HG03460 (cell line): ENCODE measurements at regions not wholly inside any gene's neighbourhood (a gene's known extent, or its start where the extent isn't known, plus 50 kb on each side); places are given as distances from the start of the nearest gene placed in this dataset.
A peak's percentile ranks its signal among the peaks of the same experiment; 100 is the strongest.

Source experiments
- ATAC-seq: cut with Tn5 transposase; IDR thresholded peaks from one replicate; pipeline ENCODE4 v1.9.1; 2021; ENCODE audit not compliant: unreplicated experiment

- no peak for ATAC-seq
Observed at GRCh38 chr15:25982736-25983135, 119.6 kb upstream of the ATP10A start.

GRCh38 chr15:25981114-25981513 is 118.0 kb upstream of the ATP10A start:
- no peak for ATAC-seq

DNA sequence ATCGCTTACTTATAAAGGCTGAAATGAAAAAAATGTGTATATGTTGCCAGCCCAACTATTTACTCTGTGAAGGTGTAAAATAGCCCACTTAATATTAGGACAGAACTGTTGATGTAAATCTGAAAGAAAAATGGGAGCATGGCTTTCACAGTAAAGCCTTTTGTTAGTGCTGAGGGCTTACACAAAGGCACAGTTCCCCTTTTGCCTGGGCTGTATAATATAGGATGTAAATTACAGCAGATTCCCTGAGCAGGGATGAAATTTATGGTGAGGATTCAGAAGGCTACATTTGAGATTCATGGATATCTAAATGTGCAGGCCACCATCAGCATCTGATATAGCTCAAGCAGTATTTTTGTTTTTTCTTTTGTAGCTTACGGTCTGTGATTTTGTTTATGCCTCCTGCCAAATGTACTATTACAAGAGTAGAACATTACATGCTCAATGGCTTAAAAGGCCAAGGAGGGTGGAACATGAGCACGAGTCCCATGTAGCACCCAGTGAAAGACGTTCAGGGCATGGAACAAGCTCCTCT is 109.1 kb upstream of the ATP10A start:
- no peak for ATAC-seq

- ATAC-seq, result no peak
Observed at GRCh38 chr15:25971053-25971452, 107.9 kb upstream of the ATP10A start.

- no peak for ATAC-seq
Observed at GRCh38 chr15:25969886-25970285, 106.8 kb upstream of the ATP10A start.

- no peak for ATAC-seq
Observed at GRCh38 chr15:25967116-25967515, 104.0 kb upstream of the ATP10A start.

DNA sequence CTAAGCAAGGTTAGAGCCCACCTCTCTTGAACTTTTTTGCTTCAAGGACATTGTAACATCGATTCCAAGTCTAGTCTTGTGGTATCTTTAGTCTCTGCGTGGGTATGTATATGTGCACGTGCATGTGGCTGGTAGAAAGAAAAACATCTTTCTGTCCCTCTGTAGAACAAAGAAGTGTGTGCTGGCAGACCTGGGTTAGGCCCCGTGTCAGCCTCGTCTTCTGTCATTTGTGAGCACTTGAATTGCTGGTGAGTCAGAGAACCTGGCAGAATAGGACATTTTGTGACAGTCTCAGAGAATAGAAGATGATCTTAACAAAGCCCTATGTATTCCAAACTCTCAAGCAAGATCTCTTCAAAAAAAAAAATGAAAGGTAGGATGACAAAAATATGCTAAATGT is 102.2 kb upstream of the ATP10A start:
- no peak for ATAC-seq

- no peak for ATAC-seq
Observed at GRCh38 chr15:25960273-25960672, 97.1 kb upstream of the ATP10A start.

GRCh38 chr15:25959100-25959499 is 96.0 kb upstream of the ATP10A start:
- ATAC-seq, result no peak

GRCh38 chr15:25955628-25956027 is 92.5 kb upstream of the ATP10A start:
- ATAC-seq, result no peak

DNA sequence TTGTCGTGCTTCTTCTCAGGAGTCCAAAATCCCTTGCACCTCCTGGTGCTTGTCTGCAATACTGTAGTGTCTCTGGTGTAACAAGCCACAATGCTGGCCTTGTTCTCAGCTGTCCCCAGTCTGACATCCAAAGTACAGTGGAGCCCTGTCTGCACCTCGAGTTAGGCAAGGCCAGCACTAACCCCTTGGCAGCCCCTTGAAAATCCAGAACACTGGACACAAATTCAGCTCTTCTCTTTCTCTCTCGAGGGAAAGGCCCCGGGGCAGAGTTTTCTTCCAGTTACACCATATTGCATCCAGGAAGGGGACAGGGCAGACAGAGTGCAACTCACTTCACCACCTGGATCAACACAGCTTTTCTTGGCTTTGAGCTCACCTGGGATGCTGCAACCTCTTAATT is 91.3 kb upstream of the ATP10A start:
- ATAC-seq, result no peak

GRCh38 chr15:25950014-25950413 is 86.9 kb upstream of the ATP10A start:
- no peak for ATAC-seq

DNA sequence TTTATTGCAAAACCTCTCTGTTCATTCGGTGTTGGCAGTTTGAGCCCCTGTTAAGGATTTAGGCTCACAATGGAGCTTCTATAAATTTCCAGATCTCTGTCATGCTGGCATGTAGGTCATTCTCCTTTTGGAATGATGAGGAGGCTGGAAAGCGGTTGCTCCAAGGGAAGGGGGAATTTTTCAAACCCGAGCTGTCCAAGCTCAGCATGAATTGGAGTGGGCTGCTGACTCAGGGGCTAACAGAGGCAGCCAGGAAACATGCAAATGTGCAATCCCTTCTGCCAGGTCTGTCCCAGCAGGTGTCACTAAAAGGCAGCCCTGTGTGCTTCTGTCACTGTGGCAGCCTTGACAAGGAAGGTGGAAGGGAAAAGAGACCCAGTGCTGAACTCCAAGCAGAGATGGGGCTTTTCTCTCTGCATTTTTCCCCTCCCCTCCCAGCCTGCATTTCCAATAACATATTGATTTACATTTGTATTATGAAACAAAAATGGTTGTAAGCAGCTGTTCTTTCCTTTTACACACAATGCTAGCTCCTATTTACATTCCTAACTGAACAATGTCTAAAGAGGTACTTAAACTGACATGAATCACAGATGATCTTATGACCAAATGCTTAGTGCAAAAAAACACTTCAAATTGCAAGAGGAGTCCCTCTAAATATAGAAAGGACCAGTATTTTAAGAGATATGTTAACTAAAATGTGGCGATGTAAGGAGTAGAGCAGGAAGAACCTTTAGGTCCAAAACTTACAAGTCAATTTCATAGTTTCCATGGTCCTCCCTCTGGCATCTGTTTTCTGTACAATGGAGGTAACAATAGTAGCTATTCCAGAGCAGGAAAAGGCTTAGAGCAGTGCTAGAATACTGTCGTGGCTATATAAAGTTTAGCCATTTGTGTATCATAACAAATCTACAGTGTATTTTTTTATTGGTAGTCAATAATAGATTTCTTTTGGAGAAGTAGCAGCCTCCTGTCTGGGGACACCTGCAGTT is 84.5 kb upstream of the ATP10A start:
- ATAC-seq, result no peak

DNA sequence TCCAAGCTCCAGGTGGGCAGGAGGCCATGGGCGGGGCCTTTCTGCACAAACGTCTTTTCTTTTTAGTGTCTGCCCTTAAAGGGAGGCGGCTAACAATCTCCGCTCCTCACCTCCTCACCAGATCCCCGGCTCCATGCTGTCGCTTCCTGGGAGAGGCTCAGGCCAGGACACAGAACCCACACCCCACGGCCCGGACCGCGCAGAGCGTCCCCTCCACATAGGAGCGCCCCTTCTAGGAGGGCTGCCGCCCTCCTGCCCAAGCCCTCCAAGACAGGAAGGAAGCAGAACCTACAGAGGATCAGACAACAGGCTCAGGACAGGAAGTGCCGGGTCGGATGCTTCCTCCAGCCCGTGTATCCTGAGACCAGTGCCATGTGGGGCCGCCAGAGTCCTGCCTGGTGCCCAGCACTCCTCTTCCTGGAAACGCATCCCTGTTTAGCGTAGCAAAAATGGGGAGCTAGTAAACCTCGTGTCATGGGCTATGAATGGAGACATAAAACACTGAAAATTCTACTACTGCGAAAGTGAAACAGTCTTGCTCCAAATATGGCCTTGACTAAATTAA is 83.2 kb upstream of the ATP10A start:
- no peak for ATAC-seq

DNA sequence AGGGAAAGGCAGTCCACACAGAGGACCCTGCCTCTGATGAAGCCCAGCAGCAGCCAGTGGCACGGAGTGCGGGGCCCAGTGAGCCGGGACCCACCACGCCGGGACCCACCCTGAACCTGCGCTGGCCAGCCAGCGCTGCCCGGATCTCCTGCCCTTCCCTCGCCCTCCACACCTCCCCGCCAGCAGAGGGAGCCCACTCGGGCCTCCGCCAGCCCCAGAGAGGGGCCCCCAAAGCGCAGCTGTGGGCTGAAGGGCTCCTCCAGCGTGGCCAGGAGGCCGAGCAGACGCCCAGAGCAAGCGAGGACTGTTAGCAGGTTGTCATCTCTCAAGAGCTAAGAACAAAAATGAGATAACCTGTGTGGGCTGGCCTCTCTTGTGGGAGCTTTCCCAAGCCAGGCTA is 81.3 kb upstream of the ATP10A start:
- ATAC-seq, result no peak

DNA sequence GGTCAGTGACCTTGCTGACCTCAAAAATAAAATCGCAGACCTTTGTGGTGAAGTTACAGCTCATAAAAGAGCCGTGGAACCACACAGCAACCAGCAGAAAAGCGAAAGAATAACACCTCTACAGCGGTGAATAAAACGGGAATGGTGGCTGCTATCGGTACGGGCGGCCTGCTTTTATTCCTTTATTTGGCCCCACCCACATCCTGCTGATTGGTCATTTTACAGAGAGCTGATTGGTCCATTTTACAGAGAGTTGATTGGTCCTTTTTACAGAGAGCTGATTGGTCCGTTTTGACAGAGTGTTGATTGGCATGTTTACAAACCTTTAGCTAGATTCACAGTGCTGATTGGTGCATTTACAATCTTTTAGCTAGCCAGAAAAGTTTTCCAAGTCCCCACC is 80.7 kb upstream of the ATP10A start:
- no peak for ATAC-seq

GRCh38 chr15:25939122-25939521 is 76.0 kb upstream of the ATP10A start:
- peak; percentile 94 for ATAC-seq

DNA sequence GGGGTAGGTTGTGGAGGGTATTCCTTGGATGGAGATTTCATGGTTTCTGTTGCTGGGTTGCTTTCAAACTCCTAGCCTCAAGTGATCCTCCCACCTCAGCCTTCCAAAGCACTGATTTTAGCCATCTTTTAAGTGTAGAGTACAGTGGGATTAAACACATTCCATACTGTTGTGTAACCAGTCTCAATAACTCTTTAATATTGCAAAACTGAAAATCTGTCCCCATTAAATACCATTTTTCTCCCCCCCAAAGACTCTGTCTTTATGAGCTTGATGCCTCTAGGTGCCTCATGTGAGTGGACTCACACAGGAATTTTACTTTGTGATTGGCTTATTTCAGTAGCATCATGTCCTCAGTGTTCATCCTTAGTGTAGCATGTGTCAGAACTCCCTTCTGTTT is 74.7 kb upstream of the ATP10A start:
- ATAC-seq, result no peak

DNA sequence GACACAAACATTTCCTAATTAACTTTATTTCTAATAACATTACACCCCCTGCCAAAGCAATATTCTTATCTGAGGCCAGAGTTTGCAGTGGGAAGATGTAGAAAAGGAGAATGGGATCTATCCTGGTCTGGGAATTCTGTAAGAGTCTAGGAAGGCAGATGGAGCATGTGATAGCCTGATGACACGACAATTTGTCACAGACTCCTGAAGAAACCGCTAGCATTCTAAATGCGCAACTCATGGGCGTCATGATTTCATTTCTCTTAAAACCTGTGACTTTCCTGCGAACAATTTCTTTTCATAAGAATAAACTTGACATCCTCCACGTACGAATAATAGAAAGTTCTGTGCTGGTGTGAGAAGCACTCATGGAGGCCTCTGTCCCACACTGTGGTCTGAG is 72.9 kb upstream of the ATP10A start:
- no peak for ATAC-seq

DNA sequence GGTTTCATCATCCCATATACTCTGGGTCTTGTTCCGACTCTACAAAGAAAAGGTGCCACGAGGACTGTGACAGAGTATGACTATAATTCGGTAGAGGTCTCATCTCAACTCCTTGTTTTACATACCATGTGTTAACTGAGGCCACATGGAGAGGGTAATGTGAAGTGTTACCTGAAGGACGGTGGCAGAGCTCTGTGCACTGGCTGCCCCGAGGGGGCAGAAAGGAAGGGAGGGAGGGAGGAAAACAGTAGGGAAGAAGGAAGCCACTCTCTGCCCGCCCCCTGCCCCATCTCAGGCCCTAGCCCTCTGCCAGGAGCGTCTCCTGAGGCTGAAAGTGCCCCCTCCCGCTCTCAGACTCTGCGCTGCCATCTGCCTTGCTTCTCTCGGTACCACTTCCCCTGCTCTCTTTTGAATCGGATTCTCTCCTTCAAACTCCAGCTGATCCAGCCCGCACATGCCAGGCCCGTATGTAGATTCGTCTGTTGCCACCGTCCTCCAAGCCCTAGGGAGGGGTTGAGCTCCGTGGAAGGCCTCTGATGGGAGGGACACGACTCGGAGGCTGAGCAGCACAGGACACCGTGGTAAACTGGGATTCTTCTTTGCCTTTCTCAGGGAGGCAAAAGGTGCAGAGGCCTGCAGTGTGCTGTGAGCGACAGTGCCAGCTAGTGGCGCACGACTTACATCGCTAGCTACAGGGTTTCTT is 70.5 kb upstream of the ATP10A start:
- ATAC-seq, result peak; percentile 63

DNA sequence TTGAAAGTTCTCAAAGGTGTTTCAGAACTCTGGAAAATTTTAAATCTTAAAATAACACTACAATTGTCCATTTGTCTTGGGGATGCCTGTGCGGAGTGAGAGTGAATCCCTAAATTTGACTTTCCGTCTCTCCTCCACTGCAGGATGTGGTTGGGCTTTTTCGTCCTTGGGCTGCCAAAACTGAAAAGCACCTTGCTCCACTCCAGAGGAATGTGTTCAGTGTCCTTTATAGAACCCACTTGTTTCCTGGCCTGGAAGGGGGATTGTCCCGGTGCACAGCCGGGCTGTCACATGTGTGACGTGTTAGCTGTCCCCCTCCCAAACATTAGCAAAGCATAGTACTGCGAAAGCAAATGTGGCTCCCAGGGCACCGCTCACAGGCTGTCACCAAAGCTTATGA is 69.6 kb upstream of the ATP10A start:
- no peak for ATAC-seq

GRCh38 chr15:25931851-25932250 is 68.7 kb upstream of the ATP10A start:
- ATAC-seq, result no peak
